ENCODE measurements at regions not wholly inside any gene's neighbourhood (a gene's known extent, or its start where the extent isn't known, plus 50 kb on each side); places are given as distances from the start of the nearest gene placed in this dataset.
A peak's percentile ranks its signal among the peaks of the same experiment; 100 is the strongest.

DNA sequence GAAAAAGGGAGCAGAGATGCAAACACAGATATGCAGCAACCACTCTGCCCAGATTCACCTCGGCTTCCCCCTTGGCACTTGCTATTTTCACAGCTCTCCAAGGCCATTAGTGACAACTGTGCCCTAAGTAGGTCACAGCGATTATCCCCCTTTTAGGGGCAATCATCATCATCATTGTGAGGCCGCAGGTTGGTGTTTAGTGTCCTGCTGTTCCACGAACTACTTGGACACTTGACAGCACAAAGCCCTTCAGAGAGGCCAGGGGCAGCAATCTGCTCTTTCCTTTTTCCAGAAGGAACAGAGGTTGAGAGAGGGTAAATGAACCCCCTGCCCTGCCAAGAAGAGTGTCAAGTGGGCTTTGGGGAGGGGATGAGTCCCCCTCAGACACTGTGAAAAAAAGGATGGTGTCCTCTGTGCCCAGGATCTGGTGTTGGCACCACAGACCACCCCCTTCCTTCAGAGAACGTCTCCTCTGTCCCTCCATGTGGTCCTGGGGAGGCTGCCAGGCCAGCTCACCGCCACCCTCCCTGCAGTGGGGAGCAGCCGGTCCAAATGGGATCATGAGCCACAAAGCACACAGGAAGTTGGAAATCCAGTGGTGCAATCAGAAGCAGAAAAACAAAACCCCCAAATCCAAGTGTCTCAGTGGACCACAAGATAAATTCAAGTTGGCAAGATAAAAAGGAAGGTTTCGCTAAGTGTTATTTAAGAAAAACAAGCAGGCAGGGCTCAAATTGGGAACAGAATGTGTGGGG, 78.4 kb upstream of the MED9 start:
- Histone ChIP-seq H4K20me1 (ENCODE audit: insufficient read depth, low read length) (no peaks in the 10 kb centered on the region), H3K4me3 (replicated peaks in 1 of 3; ENCODE audit: insufficient read depth in 1 of 3, low read depth in 2 of 3, low read length in 3 of 3) (no peak overlapping the region), H3K36me3 (replicated peaks in 1 of 2; ENCODE audit: control insufficient read depth in 1 of 2, insufficient read depth in 2 of 2, low read length in 2 of 2) (no peaks in the 10 kb centered on the region), H3K27ac (ENCODE audit: extremely low read length, insufficient read depth, low read length) (no peak overlapping the region), H3K9me3 (ENCODE audit: low read length) (no peaks in the 10 kb centered on the region), H3K4me2 (ENCODE audit: low read depth, low read length) (no peak overlapping the region; the same call in 1 of the 2 replicates), H3K27me3 (ENCODE audit: control insufficient read depth in 1 of 2, insufficient read depth in 2 of 2, low read length in 2 of 2) (peaks cover 1 to 25% of the 10 kb centered on the region in 2 experiments; a peak in 4 of 5 replicates), H2AFZ (ENCODE audit: low read length) (no peak overlapping the region), H3K4me1 (ENCODE audit: insufficient read depth, low read length) (peaks cover 44% of the 10 kb centered on the region), H3K9ac (ENCODE audit: insufficient read depth, low read depth, low read length) (no peak overlapping the region), H3K79me2 (ENCODE audit: insufficient read depth, low read length) (no peaks in the 10 kb centered on the region)
- DNase-seq (ENCODE audit: low spot score) (no peak), ATAC-seq (no peak), FAIRE-seq (no peak)
- CTCF ChIA-PET (ENCODE audit: low intra/inter-chr PET ratio, low total read pairs): no interaction called here
- BruUV-seq (replicated peaks): no TSS peak
- POLR2A ChIA-PET: interaction anchor here (1.2 kb wide), 1 partner anchor 47 kb away, joined by 4 read pairs; no protein-coding TSS in a partner anchor
- TF ChIP-seq ZNF501 (CRISPR knock-in tag; IDR thresholded peaks at IDR 0.05): 0 out of 2 replicates have a peak, but pooled peaks have one; percentile 20
- TF ChIP-seq, protein P1, sequence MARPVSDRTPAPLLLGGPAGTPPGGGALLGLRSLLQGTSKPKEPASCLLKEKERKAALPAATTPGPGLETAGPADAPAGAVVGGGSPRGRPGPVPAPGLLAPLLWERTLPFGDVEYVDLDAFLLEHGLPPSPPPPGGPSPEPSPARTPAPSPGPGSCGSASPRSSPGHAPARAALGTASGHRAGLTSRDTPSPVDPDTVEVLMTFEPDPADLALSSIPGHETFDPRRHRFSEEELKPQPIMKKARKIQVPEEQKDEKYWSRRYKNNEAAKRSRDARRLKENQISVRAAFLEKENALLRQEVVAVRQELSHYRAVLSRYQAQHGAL (CRISPR knock-in tag; IDR thresholded peaks at IDR 0.05; ENCODE audit: not compliant biosample characterization): no peak
- in situ Hi-C loops (cut with HindIII; ENCODE audit: extremely low pct_ligation_motif_present, low pct_unique_long_range_greater_than_20kb) (no loop called here), intact Hi-C loops (cut with micrococcal nuclease; ENCODE audit: unreplicated experiment) (no loop called here)
- WGBS (ENCODE audit: low lambda C conversion rate): 23% methylated on average over 8 of the region's 8 CpGs

DNA sequence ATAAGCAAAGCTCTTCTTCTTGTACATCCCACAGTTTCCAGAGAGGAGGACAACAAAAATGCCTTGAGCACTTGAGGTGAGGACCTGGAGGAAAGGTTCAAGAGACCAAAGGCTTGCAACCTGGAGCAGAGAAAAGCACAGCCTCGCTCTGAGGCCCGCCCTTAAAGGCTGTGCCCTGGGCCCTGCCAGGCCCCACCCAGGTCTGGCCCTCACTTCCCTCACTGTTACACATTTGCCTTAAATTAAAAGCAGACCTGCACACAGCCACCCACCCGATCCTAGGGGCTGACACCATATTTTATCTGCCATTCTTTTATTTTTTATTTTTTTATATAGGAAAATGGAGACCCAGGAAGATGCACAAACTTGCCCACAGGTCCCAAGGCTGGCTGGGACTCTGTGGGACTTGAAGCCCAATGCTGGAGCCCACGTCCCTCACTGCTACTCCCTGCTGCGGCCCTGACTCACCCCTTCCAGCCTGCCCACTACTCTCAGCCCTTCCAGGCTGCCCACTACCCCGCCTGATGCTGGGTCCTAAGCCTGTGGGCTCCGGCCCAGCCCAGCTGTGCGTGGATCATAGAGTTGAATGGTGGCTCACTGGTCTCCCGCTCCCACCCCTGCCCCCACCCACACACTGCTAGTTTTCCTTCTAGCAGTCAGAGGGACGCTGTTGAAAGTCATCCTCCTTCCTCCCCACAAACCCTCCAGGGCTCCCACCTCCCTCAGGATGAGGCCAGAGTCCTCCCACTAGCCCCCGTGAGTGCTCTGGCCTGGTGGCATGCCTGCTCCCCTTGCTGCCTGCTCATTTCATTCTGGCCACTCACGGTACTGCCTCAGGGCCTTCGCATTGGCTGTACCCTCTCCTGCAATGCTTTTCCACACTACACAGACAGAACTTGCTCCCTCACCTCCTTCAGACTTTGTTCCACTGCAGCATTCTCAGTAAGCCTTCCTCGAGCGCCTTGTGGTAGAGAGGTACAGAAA, 77.6 kb upstream of the MED9 start:
- no peak overlapping the region for H3K9ac ChIP-seq (ENCODE audit: insufficient read depth, low read depth, low read length)
- peaks cover 0 to 16% of the 10 kb centered on the region in 2 experiments; a peak in 3 of 5 replicates for H3K27me3 ChIP-seq (ENCODE audit: control insufficient read depth in 1 of 2, insufficient read depth in 2 of 2, low read length in 2 of 2)
- ATAC-seq (0 out of 3 replicates have a peak, but pooled peaks have one; percentile 13), DNase-seq (ENCODE audit: low spot score) (no peak), FAIRE-seq (no peak)
- TF ChIP-seq ZFP1 (CRISPR knock-in tag; IDR thresholded peaks at IDR 0.05): no peak
- peak; percentile 90 for TF ChIP-seq ZNF263 (CRISPR knock-in tag; IDR thresholded peaks at IDR 0.05)
- H3K36me3 ChIP-seq (replicated peaks in 1 of 2; ENCODE audit: control insufficient read depth in 1 of 2, insufficient read depth in 2 of 2, low read length in 2 of 2): no peaks in the 10 kb centered on the region
- no peak overlapping the region for H3K4me2 ChIP-seq (ENCODE audit: low read depth, low read length)
- in situ Hi-C loops (cut with HindIII; ENCODE audit: extremely low pct_ligation_motif_present, low pct_unique_long_range_greater_than_20kb): no loop called here
- intact Hi-C loops (cut with micrococcal nuclease; ENCODE audit: unreplicated experiment): no loop called here
- 52% methylated on average over 15 of the region's 15 CpGs for WGBS (ENCODE audit: low lambda C conversion rate)
- no peak overlapping the region for H3K27ac ChIP-seq (ENCODE audit: extremely low read length, insufficient read depth, low read length)
- H3K4me3 ChIP-seq (replicated peaks in 1 of 3; ENCODE audit: insufficient read depth in 1 of 3, low read depth in 2 of 3, low read length in 3 of 3): no peak overlapping the region
- no TSS peak for BruUV-seq (replicated peaks)
- H3K9me3 ChIP-seq (ENCODE audit: low read length): no peaks in the 10 kb centered on the region
- H2AFZ ChIP-seq (ENCODE audit: low read length): no peak overlapping the region
- POLR2A ChIA-PET: no interaction called here
- CTCF ChIA-PET (ENCODE audit: low intra/inter-chr PET ratio, low total read pairs): no interaction called here
- H4K20me1 ChIP-seq (ENCODE audit: insufficient read depth, low read length): no peaks in the 10 kb centered on the region
- peaks cover 44% of the 10 kb centered on the region for H3K4me1 ChIP-seq (ENCODE audit: insufficient read depth, low read length)
- no peaks in the 10 kb centered on the region for H3K79me2 ChIP-seq (ENCODE audit: insufficient read depth, low read length)
